ENCODE measurements at regions not wholly inside any gene's neighbourhood (a gene's known extent, or its start where the extent isn't known, plus 50 kb on each side); places are given as distances from the start of the nearest gene placed in this dataset.
"Not testable (repeated sequence)": the region's sequence is repeated elsewhere in the genome, so short reads cannot be mapped to it uniquely, and the experiment has no call there.

DNA sequence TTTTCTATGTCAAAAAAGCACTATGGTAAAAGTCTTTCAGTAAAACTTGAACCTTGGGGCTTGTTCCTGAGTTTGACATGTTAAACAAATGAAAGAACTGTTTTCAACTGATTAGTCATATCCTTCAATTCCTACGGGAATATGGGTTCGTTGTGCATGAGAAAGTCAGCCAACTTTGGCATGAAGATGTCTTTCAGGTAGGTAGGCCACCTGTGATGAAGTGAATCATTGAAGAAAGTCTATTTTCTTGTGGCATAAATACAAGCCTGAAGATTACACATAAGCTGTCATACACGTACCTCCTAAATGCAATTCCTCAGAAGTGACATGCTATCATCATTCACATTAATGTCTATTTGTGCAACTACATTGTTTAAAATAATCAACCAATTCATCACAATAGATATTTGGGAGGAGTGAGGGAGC is 513.0 kb downstream of the IRS2 start:
- no peak for DNase-seq (ENCODE audit: low spot score)

DNA sequence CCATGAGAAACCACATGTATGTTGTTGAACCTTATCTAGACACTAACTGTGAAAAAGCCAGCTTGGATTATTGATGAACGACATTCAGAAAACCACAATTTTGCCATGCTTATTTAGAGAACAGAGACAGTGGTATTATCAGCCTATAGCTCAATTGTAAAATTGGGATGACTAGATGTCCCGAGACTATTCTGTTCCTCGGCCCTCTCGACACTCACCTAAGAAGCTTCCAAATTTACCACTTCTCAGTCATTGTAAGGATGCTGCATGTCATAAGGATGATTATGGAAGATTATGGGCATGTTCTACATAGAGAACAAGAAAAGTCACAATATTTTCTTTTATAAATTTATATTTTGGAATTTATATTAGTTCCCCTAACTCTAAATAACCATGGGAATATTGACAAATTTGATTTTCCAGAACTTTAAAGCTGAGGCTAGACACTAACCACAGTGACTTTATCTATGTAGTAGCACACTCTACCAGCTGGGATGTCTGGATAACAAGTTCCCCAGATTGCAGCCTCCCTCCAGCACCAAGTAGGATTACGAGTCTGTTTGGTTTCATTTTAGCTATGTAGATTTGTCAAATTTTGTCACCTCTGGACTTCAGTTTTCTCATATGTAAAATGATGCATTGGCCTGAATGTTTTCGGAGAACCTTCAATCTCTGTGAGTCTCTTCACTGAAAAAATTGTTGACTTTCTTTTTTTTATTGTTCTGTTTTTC is 513.6 kb downstream of the IRS2 start:
- no peak for DNase-seq (ENCODE audit: low spot score)

DNA sequence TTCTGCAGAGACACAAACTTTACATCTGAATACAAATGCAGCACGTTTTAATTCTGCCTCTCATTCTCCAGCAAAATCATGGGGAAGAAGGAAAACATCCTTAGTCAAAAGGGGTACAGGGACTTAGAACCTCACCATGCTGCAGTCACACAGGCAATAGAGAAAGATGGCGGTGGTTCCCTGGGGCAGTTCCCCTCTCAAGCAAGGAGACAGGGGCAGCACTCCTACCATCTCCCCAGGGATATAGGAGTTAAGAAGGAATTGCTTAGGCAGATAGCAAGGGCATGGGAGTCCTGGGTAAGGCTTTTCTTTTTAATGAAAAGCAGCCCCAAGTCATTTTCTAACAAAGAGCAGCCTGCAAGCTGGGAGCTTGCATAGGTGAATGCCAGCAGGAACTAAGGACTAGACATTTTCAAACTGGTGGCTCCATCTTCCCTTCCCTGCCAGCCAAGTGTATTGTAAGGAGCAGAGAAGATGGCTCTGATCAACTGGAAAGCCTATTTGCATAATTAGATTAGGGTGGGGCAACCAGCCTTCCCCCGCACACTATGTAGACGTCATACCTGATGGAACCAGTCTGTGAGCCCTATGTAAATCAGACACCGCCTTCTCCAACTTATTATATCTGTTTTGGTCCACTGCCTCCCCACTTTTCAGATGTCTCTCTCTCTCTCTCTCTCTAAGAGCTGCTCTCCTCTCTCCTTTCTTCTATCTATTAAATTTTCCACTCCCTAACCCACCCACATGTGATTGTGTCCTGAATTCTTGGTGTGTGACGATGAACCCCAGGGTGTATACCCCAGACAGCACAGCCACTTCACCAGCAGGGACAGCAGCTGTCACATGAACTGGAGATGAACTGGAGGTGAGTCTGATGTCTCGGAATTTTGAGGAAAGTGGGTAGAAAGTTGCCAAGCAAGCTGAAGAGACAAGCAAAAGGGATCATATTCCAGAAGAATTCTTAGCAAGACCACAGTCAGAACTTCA is 514.5 kb downstream of the IRS2 start:
- no peak for DNase-seq (ENCODE audit: low spot score)

DNA sequence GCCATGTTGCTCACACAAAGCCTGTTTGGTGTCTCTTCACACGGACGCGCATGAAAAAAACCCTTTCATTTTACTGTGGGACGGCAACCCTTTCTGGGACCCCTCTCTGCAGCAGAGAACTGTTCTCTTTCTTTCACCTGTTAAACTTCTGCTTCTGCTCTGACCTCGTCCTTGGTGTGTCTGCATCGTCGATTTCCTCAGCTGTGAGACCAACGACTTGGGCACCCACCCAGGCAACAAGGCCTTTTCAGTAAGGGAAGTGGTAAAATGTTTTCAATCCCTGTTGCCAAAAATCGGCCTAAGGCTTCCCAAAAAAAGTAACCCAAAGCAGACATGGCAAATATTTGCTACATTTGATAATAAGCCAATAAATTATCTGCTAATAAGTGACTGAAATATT is 515.3 kb downstream of the IRS2 start:
- DNase-seq (ENCODE audit: low spot score) = no peak

DNA sequence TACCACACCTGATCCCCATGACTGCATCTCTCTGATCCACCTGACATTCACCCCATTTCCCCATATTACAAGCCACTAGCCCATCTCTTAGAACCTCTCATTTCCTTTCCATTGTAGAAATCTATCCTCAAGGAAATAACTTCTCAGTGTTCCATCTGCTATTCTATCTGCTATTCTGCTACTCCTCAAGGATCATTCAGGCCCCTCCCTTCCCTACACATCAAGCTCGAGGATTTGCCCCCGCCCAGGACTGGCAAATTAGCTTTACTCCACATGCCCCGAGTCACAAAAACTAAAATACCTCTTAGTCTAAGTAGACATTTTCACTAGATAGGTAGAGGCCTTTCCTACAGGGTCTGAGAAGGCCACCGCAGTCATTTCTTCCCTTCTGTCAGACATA is 517.0 kb downstream of the IRS2 start:
- DNase-seq (ENCODE audit: low spot score) = not testable (repeated sequence)

DNA sequence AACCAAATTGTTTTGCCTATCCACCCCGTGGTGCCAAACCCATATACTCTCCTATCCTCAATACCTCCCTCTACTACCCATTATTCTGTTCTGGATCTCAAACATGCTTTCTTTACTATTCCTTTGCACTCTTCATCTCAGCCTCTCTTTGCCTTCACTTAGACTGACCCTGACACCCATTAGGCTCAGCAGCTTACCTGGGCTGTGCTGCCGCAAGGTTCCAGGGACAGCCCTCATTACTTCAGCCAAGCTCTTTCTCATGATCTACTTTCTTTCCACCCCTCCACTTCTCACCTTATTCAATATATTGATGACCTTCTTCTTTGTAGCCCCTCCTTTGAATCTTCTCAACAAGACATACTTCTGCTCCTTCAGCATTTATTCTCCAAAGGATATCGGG is 517.9 kb downstream of the IRS2 start:
- not testable (repeated sequence) for DNase-seq (ENCODE audit: low spot score)

DNA sequence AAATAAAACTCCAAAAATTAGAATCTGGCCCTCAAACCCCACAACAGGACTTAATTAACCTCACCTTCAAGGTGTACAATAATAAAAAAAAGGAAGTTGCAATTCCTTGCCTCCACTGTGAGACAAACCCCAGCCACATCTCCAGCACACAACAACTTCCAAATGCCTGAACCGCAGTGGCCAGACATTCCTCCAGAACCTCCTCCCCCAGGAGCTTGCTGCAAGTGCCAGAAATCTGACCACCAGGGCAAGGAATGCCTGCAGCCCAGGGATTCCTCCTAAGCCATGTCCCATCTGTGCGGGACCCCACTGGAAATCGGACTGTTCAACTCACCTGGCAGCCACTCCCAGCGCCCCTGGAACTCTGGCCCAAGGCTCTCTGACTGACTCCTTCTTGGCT is 519.0 kb downstream of the IRS2 start:
- DNase-seq (ENCODE audit: low spot score) = not testable (repeated sequence)

DNA sequence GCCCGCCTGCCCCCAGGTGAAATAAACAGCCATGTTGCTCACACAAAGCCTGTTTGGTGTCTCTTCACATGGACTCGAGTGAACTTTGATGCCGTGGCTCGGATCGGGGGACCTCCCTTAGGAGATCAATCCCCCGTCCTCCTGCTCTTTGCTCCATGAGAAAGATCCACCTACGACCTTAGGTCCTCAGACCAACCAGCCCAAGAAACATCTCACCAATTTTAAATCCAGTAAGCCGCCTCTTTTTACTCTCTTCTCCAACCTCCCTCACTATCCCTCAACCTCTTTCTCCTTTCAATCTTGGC is 521.0 kb downstream of the IRS2 start:
- not testable (repeated sequence) for DNase-seq (ENCODE audit: low spot score)

DNA sequence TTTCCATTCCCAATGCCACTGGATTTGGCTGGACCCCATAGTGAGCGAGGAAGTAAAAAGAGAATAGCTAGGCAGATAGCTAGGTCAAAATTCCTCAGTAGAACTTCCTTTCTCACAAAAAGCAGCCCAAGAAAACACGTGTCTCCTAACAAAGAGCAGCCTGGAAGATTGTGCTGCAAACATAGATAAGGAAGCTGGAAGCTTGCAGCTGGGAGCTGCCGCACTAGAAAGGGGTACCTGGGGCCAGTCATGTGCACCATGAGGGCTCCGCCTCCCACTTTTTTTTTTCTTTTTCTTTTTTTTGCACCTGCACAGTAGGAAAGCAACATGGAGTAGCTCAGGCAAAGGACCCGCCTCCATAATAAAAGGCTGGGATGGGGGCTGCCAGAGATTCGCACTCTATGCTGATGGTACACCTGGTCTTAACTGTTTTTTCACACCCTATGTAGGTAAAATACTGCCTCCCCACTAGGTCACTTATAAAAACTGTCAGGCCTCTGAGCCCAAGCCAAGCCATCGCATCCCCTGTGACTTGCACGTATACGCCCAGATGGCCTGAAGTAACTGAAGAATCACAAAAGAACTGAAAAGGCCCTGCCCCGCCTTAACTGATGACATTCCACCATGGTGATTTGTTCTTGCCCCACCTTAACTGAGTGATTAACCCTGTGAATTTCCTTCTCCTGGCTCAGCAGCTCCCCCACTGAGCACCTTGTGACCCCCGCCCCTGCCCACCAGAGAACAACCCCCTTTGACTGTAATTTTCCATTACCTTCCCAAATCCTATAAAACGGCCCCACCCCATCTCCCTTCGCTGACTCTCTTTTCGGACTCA is 521.6 kb downstream of the IRS2 start:
- DNase-seq (ENCODE audit: low spot score) = not testable (repeated sequence)

DNA sequence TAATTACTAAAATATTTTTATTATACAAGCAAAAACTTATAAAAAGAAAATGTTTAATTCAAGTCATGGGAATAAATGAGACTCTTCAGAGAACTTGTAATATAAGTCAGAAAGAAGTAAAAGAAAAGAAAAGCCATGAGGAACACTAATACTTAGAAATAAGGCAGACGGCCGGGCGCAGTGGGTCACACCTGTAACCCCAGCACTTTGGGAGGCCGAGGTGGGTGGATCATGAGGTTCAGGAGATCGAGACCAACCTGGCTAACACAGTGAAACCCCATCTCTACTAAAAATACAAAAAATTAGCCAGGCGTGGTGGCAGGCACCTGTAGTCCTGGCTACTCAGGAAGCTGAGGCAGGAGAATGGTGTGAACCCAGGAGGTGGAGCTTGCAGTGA is 528.6 kb downstream of the IRS2 start:
- not testable (repeated sequence) for DNase-seq (ENCODE audit: low spot score)

All from pons (tissue), 1 donor.